Memory B cell (primary cell): ENCODE measurements at regions not wholly inside any gene's neighbourhood (a gene's known extent, or its start where the extent isn't known, plus 50 kb on each side); places are given as distances from the start of the nearest gene placed in this dataset.
"Not testable (repeated sequence)": the region's sequence is repeated elsewhere in the genome, so short reads cannot be mapped to it uniquely, and the experiment has no call there.

ENCODE experiments used
- ATAC-seq: fragments of 150-1000 bp; cut with Tn5 transposase; 2 replicates; pipeline ENCODE4 v1.10.0; 2021; ENCODE audit warnings: low read depth, mild to moderate bottlenecking, moderate library complexity
- DNase-seq, 2 donors: peaks; one replicate each; pipeline ENCODE4 v3.0.0; 2022; ENCODE audit warnings: low spot score in 2 of 2
- H3K27ac Mint-ChIP-seq: one replicate; pipeline ENCODE4 v1.8.0; 2022; ENCODE audit warnings: mild to moderate bottlenecking, moderate library complexity, mixed read lengths
- H3K27me3 Mint-ChIP-seq: one replicate; pipeline ENCODE4 v1.8.0; 2022; ENCODE audit warnings: mixed read lengths
- H3K36me3 Mint-ChIP-seq: one replicate; pipeline ENCODE4 v1.8.0; 2022; ENCODE audit warnings: mild to moderate bottlenecking, mixed read lengths
- H3K4me1 Mint-ChIP-seq: one replicate; pipeline ENCODE4 v1.8.0; 2022; ENCODE audit warnings: mixed read lengths
- H3K4me3 Mint-ChIP-seq: one replicate; pipeline ENCODE4 v1.8.0; 2022; ENCODE audit warnings: mild to moderate bottlenecking, moderate library complexity, mixed read lengths
- H3K9me3 Mint-ChIP-seq: one replicate; pipeline ENCODE4 v1.8.0; 2022; ENCODE audit warnings: mixed read lengths

GRCh38 chr1:181926697-181927096 is 134.8 kb downstream of the ZNF648 start:
- peaks cover 7% of the 10 kb centered on the region for H3K9me3 Mint-ChIP-seq
- no peak overlapping the region for H3K27ac Mint-ChIP-seq
- no peaks in the 10 kb centered on the region for H3K36me3 Mint-ChIP-seq
- ATAC-seq (no peak), DNase-seq (no peak)
- peaks cover 9% of the 10 kb centered on the region for H3K27me3 Mint-ChIP-seq
- H3K4me1 Mint-ChIP-seq, result no peaks in the 10 kb centered on the region
- H3K4me3 Mint-ChIP-seq, result no peak overlapping the region

DNA sequence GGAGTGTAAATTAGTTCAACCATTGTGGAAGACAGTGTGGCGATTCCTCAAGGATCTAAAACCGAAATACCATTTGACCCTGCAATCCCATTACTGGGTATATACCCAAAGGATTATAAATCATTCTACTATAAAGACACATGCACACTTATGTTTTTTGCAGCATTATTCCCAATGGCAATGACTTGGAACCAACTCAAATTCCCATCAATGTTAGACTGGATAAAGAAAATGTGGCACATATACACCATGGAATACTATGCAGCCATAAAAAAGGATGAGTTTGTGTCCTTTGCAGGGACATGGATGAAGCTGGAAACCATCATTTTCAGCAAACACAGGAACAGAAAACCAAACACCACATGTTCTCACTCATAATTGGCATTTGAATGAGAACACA is 137.5 kb downstream of the ZNF648 start:
- ATAC-seq, H3K27ac Mint-ChIP-seq, H3K9me3 Mint-ChIP-seq, DNase-seq, H3K4me1 Mint-ChIP-seq, H3K4me3 Mint-ChIP-seq, H3K36me3 Mint-ChIP-seq: not testable (repeated sequence)
- H3K27me3 Mint-ChIP-seq, result peaks cover 13% of the 10 kb centered on the region

- Mint-ChIP-seq H3K36me3 (peaks cover 2% of the 10 kb centered on the region), H3K9me3 (peaks cover 3% of the 10 kb centered on the region), H3K27me3 (peaks cover 6% of the 10 kb centered on the region), H3K4me1 (no peaks in the 10 kb centered on the region), H3K27ac (no peak overlapping the region), H3K4me3 (no peak overlapping the region)
- DNase-seq, result no peak
- ATAC-seq, result no peak
Observed at GRCh38 chr1:181919542-181919941, 142.0 kb downstream of the ZNF648 start.

DNA sequence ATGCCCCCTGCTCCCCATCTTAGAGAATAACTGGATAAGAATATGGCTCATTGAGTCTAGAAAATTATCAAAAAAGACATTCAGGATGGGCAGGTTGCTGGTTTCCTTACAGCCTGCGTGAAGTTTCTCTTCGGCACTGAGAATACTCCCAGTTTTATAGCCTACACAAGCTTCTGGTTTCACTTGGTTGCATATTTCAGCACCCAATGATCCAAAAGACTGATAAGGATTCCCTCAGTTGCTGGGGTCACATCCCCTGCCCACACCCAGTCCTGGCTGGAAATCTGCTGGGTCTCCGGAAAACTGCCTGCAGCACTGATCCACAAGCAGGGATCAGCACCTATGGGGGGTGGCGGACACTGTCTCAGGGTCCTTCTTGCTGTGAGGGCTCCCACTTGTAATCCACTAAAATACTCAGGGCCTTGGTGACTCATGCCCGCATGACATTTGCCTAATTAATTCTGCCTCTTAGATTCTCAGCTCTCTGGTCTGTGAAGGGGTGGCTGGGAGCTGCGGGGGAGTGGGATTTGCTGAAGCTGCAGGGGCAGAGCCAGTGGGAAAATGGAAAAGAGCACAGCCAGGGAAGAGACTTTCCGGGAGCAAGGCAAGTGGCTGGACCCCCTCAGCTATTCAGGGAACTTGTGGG is 142.5 kb downstream of the ZNF648 start:
- H3K36me3 Mint-ChIP-seq, result peaks cover 2% of the 10 kb centered on the region
- H3K4me3 Mint-ChIP-seq, result no peak overlapping the region

DNA sequence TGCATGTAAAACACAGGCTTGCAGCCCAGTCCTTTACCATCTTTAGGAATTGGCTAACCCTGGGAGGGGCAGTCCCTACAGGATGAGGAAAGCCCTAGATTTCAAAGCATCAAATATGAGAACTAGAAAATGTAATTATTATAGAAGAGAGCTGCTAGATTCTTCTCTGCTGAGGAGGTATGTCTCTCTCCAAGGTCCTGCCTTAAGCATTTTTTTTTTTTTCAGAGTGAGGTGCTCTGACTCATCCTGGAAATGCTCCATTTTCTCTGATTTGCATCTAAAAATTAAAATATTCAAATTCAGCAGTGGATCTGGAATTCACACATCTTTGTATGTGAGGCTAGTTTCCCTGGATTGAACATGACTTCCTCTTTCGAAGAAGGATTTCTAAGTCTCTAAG is 149.8 kb downstream of the ZNF648 start:
- no peak for DNase-seq
- H3K4me1 Mint-ChIP-seq, result no peaks in the 10 kb centered on the region
- H3K36me3 Mint-ChIP-seq, result no peaks in the 10 kb centered on the region

More for the DNA sequence above, 142.5 kb downstream of the ZNF648 start:
- Mint-ChIP-seq H3K27ac (no peak overlapping the region), H3K9me3 (peaks cover 3% of the 10 kb centered on the region), H3K27me3 (peaks cover 6% of the 10 kb centered on the region), H3K4me1 (no peaks in the 10 kb centered on the region)
- ATAC-seq (no peak), DNase-seq (no peak)

DNA sequence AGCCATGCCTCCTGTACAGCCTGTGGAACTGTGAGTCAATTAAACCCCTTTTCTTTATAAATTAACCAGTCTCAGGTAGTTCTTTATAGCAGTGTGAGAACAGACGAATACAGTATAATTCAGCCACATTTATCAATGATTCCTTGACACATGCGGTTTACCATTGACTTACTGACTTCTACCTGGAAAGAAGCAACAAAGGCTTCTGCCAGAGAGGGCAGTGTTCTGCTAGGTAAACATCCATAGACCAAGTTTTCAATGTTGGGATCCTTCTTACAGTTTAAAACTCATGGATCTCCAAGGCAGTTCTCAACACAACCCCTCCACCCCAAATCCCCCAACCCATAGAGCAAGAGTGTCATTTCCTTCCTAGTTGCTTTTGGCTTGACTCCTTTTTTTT is 150.6 kb downstream of the ZNF648 start:
- H3K9me3 Mint-ChIP-seq, result no peaks in the 10 kb centered on the region
- no peak overlapping the region for H3K4me3 Mint-ChIP-seq
- ATAC-seq, result no peak
- H3K27me3 Mint-ChIP-seq, result peaks cover 8% of the 10 kb centered on the region
- H3K36me3 Mint-ChIP-seq, result no peaks in the 10 kb centered on the region
- no peaks in the 10 kb centered on the region for H3K4me1 Mint-ChIP-seq
- DNase-seq, result no peak
- H3K27ac Mint-ChIP-seq, result no peak overlapping the region

More for the DNA sequence above, 149.8 kb downstream of the ZNF648 start:
- Mint-ChIP-seq H3K4me3 (no peak overlapping the region), H3K9me3 (no peaks in the 10 kb centered on the region), H3K27me3 (peaks cover 6% of the 10 kb centered on the region), H3K27ac (no peak overlapping the region)
- ATAC-seq, result no peak

DNA sequence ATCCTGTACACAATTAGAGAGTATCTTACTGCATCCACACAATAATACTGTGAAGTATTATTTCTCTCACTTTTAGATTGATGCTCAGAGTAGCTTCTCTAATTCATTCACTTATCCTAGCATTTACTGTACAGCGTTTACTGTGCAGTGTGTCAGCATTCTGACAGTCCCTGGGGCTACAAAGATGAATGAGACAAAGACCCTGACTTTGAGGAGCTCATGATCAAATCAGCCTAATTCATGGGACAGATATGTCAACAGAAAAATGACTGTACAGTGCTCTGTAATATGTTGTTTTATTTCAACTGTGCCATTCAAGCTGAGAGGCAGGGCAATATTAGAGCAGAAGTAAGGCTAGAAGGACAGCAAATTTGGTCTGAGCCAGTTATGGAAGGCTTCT is 152.5 kb downstream of the ZNF648 start:
- H3K9me3 Mint-ChIP-seq, result no peaks in the 10 kb centered on the region
- DNase-seq (no peak), ATAC-seq (no peak)
- no peak overlapping the region for H3K4me3 Mint-ChIP-seq
- peaks cover 8% of the 10 kb centered on the region for H3K27me3 Mint-ChIP-seq
- H3K4me1 Mint-ChIP-seq, result no peaks in the 10 kb centered on the region
- H3K27ac Mint-ChIP-seq, result no peak overlapping the region
- H3K36me3 Mint-ChIP-seq, result no peaks in the 10 kb centered on the region

- Mint-ChIP-seq H3K27ac (no peak overlapping the region), H3K27me3 (peaks cover 6% of the 10 kb centered on the region), H3K36me3 (no peaks in the 10 kb centered on the region), H3K4me3 (no peak overlapping the region), H3K4me1 (no peaks in the 10 kb centered on the region), H3K9me3 (no peaks in the 10 kb centered on the region)
- DNase-seq, result no peak
- no peak for ATAC-seq
Observed at GRCh38 chr1:181906631-181907030, 154.9 kb downstream of the ZNF648 start.

DNA sequence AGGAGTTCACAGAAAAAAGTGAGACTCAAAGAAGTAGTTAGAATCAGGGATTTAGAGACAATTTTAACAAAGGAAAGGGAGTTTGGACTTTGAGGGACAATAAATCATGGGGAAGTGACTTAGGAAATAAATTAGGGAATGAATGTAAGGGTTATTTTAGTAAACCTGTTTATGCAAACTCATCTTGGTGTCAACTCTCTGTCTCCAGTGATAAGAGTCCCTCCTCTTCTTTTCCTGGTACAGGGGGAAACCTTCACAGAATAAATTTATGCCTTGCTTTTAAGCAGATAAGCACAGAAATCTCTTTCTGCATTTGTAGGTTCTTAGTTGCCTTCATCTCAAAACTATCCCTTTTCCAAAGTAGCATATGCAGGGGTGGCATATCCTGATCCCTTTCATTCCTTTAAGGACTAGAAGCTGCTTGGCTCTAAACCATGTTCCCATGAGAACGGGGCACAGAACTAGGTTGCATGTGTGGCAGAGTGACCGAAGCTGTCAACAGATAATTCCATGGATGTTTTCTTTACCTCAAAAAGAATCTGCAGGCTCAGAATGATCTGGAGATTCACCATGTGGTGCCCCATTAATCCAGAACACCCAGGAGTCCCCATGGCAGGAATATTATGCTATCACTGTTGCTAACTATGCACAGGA is 155.4 kb downstream of the ZNF648 start:
- H3K27me3 Mint-ChIP-seq, result peaks cover 6% of the 10 kb centered on the region
- H3K27ac Mint-ChIP-seq, result no peak overlapping the region
- H3K36me3 Mint-ChIP-seq, result no peaks in the 10 kb centered on the region
- H3K4me3 Mint-ChIP-seq, result no peak overlapping the region
- H3K9me3 Mint-ChIP-seq, result no peaks in the 10 kb centered on the region
- ATAC-seq, result no peak
- no peak for DNase-seq
- no peaks in the 10 kb centered on the region for H3K4me1 Mint-ChIP-seq

DNA sequence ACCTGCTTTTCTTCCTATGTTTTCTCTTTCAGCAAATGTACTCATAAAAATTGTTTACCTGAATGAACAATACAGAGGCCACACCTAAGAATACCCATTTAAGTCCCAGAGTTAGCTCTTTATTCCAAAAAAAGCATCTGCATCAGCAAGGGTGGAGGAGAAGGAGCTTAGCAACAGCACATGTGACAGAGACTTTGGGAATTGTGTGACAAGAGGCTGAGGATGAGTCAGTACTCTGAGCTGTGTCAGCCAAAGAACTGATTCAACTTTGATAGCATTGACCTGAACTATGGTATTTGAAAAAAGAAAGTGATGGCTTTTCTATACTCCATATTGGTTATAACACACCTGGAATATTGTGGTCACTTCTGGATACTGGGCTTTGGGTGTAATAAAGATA is 162.7 kb downstream of the ZNF648 start:
- no peaks in the 10 kb centered on the region for H3K27me3 Mint-ChIP-seq
- no peaks in the 10 kb centered on the region for H3K9me3 Mint-ChIP-seq
- no peaks in the 10 kb centered on the region for H3K4me1 Mint-ChIP-seq
- ATAC-seq (no peak), DNase-seq (no peak)
- H3K27ac Mint-ChIP-seq, result no peak overlapping the region
- no peak overlapping the region for H3K4me3 Mint-ChIP-seq
- no peaks in the 10 kb centered on the region for H3K36me3 Mint-ChIP-seq

- no peaks in the 10 kb centered on the region for H3K27me3 Mint-ChIP-seq
- no peak overlapping the region for H3K27ac Mint-ChIP-seq
- H3K4me1 Mint-ChIP-seq, result no peaks in the 10 kb centered on the region
- no peak for DNase-seq
- H3K4me3 Mint-ChIP-seq, result no peak overlapping the region
- no peaks in the 10 kb centered on the region for H3K9me3 Mint-ChIP-seq
- H3K36me3 Mint-ChIP-seq, result no peaks in the 10 kb centered on the region
- no peak for ATAC-seq
Observed at GRCh38 chr1:181896824-181897223, 164.7 kb downstream of the ZNF648 start.

DNA sequence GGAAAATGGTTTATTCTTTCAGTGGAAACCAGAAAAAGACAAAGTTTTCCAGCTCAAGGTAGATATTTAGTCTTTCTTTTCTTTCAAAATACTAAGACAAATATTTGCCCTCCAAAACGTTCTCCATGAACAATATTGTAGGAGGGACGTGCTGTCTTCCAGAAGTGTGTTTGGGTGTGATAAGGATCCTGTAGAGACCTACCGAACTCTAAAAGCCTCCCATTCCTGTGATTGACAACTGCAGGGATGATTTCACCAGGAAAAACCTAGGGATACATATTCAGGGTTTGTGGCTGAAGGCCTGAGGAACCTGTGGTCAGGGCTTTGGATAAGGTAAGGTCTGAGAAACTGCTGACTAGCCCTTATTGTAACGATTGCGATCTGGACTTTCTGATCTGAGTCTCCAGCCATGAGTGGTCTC is 167.1 kb downstream of the ZNF648 start:
- DNase-seq (no peak), ATAC-seq (no peak)
- Mint-ChIP-seq H3K4me1 (no peaks in the 10 kb centered on the region), H3K27me3 (no peaks in the 10 kb centered on the region), H3K36me3 (no peaks in the 10 kb centered on the region), H3K4me3 (no peak overlapping the region), H3K27ac (no peak overlapping the region), H3K9me3 (no peaks in the 10 kb centered on the region)

DNA sequence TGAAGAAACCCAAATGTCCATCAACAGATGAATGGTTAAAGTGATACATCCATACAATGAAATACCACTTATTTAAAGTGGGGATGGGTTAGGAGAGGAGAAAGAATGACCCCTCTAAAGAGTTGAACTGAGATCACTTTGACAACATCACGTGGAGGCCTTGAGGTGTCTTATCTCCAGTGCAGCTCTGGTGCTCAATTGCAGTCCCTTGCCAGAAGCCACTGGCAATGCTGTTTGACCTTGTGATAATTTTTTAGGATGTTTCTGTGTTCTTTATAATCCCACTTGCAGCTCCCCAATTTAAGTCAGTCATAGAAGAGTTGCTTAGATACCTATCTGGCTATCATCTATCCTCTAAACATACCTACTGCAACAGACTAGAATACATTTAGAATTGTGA is 167.6 kb downstream of the ZNF648 start:
- H3K27ac Mint-ChIP-seq, result no peak overlapping the region
- H3K4me3 Mint-ChIP-seq, result no peak overlapping the region
- no peak for ATAC-seq
- H3K9me3 Mint-ChIP-seq, result no peaks in the 10 kb centered on the region
- H3K27me3 Mint-ChIP-seq, result no peaks in the 10 kb centered on the region
- no peak for DNase-seq
- H3K36me3 Mint-ChIP-seq, result no peaks in the 10 kb centered on the region
- H3K4me1 Mint-ChIP-seq, result no peaks in the 10 kb centered on the region

DNA sequence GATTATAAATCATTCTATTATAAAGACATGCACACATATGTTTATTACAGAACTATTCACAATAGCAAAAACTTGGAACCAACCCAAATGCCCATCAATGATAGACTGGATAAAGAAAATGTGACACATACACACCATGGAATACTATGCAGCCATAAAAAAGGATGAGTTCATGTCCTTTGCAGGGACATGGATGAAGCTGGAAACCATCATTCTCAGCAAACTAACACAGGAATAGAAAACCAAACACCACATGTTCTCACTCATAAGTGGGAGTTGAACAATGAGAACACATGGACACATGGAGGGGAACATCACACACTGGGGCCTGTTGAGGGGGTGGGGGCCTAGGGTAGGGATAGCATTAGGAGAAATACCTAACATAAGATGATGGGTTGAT is 168.4 kb downstream of the ZNF648 start:
- not testable (repeated sequence) for H3K9me3 Mint-ChIP-seq, H3K4me3 Mint-ChIP-seq, ATAC-seq, H3K4me1 Mint-ChIP-seq, H3K36me3 Mint-ChIP-seq, DNase-seq, H3K27me3 Mint-ChIP-seq, H3K27ac Mint-ChIP-seq

- H3K27me3 Mint-ChIP-seq, result no peaks in the 10 kb centered on the region
- ATAC-seq (no peak), DNase-seq (no peak)
- no peaks in the 10 kb centered on the region for H3K4me1 Mint-ChIP-seq
- no peak overlapping the region for H3K4me3 Mint-ChIP-seq
- peaks cover 20% of the 10 kb centered on the region for H3K9me3 Mint-ChIP-seq
- no peaks in the 10 kb centered on the region for H3K36me3 Mint-ChIP-seq
- H3K27ac Mint-ChIP-seq, result no peak overlapping the region
Observed at GRCh38 chr1:181872562-181872961, 188.9 kb downstream of the ZNF648 start.
